NCI-H1417 treated with DMSO at 0.1 percent for 48 hours (cell line): ENCODE measurements at regions not wholly inside any gene's neighbourhood (a gene's known extent, or its start where the extent isn't known, plus 50 kb on each side); places are given as distances from the start of the nearest gene placed in this dataset.
A peak's percentile ranks its signal among the peaks of the same experiment; 100 is the strongest.

Source experiments
- DNase-seq: peaks from one replicate; lab custom pipeline; 2025; lab: John Stamatoyannopoulos, UW

DNA sequence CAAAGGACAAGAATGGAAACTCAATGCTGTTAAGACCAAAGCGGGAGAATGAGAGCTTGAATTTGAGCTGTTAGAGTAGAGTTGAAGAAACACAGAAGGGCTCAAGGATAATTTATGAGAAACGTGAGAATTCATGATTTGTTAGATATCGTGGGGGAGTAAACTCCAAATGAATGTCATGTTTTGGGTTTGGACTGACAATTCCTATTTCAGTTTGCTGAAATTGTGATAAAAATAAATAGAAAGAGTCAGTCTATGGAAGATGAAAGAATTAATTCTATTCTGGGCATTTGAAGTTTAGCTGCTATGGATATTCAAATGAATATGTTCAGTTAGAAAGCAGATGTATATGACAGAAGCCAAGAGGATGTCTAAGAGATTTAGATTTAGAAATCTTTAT, 723.4 kb upstream of the PIK3C3 start:
- no peak for DNase-seq

DNA sequence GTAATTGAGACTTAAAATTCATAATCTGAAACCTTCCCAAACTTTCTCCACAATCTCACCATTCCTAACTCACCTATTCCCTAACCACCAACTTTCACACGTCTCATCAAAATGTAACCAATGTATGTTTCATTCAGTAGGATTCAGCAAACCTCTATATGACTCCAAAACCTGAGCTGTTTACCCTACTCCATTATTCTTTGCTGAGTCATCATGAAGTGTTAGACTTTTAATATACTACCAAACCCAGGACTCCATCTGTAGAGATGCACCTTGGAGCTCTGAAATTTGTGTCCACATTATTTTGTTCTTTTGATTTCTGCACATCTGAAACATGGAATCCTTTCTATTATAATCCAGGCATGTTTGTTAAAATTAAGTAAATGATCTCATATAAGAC, 727.0 kb upstream of the PIK3C3 start:
- DNase-seq: no peak

DNA sequence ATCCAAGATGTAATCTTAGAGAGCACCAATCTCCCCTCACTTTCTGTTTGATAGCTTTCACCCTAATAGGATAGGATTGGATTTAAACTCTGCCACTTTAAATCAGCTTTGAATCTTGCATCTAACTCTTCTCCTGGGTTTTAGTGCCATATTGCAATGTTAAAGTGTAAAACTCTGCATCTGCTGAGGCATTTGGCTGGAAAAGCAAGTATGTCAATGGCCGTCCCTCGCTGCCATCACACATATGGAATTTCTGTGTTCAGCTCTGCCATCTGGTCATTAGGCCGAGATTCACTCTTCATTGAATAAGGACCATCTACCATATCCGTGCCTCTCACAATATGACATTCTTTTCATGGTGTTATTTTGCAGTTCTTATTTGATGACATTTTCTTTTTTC, 728.1 kb upstream of the PIK3C3 start:
- no peak for DNase-seq

DNA sequence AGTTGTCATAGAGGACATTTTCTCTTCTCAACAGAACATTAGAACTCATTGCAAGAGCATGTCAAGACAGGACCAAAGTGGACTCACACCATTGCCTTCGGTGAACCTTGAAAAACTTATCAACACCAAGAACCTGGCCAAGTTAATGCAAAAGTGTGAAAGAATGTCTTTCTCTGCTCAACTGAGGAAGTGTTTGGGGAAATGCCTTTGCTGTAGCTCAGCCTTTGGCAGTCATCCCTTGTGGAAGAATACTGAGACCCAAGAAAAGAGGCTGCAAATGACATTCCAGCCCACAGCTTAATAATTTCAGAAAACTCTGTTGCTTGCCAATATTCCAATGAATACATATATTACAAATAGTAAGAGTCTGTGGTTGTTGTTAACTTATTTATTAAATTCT, 728.8 kb upstream of the PIK3C3 start:
- no peak for DNase-seq

DNA sequence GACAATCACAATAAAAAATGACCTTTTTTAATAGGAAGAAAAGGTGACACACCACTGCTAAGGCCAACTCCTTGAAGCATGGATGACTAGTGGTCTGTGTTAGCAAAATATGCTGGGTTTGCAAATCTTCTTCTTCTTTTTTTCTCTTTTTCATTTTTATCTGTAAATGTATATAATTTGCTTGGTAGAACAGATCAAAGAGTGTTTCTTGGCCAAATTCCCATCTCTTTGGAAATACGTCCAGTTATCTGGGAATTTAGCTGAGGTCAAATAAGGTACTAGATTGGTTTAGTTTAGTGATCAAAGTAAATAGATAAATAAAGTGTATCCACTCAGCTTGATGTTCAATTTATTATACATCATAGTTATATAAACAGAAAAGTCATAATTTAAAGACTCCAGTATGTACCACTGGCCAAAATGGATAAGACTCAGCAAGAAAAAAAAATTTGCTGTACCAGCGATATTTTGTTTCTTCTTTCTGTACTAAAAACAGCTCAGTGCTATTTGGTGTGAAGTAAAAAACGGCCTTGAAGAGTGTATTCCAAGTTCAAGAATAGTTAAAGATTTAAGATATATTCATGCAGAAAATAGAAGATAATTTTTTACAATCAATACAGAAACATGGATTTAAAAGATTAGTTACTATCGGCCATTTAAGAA, 738.6 kb upstream of the PIK3C3 start:
- no peak for DNase-seq

DNA sequence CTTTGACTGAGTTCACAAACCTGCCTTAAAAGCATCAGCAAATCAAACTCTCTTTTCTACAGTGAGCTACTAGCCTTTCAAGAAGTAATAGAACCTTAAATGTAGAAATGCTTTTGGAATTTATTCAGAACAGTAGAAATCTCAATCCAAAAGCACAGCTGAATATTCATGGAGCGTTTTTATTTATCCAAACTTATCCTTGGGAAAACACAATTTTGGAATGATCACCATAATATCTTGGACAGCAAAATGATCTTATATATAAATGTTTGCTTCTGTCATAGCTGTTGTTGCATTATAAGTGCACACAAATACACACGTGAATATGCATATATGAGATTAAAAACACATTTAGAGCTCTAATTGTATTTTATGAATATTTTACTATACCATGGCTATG, 747.3 kb upstream of the PIK3C3 start:
- DNase-seq: no peak

DNA sequence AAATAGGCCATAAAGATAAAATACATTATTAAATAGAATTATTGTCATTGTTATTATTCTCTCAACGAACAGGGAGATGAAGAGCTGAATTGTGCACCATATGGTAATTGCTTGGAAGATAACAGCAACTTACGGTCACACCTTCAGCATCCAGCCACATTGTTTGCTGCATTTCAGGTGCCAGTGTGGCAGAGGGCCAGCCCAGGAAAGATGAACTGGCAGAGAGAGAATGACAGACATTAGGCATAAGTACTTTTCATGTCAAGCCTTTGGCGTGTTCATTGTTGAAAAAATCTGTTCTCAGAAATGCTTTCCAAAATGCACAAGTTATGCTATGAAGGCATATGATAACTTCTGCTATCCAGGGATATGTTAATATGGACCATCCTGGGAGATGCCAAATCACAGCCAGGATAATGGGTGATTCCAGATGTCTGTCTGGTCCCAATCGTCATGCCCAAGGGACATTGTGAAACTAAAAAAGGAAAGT, 748.6 kb upstream of the PIK3C3 start:
- no peak for DNase-seq

DNA sequence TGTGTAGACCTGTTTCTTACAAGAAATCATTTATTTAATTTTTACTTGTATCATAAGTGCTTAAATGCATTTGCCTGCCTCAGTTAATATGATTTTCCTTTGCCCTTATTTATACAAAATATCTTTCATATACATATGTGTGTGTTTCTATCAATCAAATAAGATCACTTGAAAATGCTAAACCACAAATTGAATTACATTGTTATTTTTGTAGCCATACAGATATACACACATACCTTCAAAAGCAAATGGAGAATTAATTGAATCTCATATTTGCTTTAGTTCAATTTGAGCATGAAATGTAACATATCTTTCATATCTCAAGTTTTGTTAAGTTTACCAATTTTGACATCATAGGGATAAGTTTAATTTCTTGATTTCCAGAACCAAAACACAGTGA, 755.8 kb upstream of the PIK3C3 start:
- DNase-seq: no peak

DNA sequence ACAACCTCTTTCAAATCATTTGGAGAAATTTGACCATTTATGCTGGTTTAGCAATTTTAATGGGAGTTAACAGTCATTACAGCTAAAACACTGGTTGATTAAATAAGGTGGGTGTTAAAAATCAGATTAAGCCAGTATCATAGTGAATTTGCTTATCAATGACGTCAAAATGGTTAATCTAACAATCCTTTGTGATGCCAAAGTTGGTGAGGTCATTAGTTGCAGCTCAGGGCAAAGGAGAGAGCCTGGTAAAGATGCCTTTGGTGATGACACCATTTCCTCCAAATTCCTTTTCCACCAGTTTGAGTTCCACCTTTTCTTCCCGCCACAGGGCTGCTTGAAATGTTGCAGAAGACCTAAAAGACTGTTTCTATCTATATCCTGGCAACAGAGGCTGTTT, 757.1 kb upstream of the PIK3C3 start:
- DNase-seq: no peak

DNA sequence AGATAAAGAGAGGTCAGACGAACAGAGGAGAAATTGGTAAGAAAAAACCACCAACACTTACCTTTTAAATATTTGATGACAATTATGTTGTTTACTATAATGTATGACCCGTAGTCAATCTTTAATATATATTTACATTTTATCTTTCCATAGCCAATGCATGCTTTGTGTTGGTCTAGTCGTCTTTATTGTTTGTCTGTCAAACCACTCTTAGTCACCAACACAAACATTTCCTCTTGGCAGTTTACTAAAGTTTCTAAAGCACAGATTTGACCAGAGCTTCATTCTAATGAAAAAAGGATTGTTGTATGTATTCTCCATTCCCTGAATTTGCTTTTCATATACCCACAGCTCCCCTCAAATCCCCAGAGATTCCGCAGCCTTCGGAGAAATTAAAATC, 784.7 kb upstream of the PIK3C3 start:
- no peak for DNase-seq

DNA sequence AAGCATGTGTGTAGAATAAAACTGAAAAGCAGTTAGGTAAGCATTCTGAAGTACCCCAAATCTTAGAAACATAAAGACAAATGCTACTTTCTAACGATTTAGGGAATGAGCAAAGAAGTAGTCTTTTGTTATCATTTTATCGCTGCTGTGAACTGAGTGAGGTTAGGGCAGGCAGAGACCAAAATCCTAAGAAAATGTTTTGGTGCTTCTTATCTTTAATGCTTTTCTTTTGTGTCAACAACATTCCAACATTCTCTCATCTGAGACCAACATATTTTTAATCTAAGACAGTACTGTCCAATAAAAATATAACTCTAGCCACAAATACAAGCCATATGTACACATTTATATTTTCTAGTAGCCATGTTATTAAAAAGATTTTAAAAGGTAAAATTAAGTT, 789.4 kb upstream of the PIK3C3 start:
- DNase-seq: no peak

DNA sequence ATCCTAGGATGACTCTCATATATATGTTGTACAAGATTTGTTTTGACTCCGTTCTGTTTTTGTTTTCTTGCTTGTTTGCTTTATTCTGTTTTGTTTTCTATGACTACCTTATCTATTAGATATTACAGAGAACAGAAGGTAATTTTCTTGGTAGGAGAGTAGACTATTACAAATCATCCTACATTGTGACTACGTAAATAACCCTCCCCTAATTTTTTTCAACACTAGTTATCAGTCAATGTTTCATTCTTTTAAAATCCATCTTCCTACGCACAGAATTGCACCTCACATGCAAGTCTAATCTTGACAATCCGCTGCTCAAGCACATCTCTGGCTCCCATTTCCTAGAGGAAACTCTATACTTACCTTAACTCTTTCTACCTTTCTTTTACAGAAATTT, 792.3 kb upstream of the PIK3C3 start:
- DNase-seq: no peak

DNA sequence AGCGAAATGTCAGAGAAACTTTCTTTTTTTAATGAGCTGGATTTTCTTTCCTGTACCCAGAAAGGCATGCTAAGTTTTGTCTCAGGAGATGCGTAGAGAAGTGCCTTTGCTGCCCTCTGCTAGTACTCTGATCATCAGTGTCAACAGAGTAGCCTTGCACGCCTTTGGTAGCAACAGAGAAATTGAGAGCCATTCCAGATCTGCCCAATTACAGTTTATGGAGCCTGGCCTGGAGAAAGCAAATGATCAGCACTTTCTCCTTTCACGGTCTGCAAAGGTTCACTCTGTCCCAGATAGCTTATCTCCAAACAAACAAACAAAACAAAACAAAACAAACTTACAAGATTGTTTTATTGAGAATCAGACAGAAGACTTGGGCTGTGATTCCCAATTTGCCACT, 792.8 kb upstream of the PIK3C3 start:
- DNase-seq: no peak

DNA sequence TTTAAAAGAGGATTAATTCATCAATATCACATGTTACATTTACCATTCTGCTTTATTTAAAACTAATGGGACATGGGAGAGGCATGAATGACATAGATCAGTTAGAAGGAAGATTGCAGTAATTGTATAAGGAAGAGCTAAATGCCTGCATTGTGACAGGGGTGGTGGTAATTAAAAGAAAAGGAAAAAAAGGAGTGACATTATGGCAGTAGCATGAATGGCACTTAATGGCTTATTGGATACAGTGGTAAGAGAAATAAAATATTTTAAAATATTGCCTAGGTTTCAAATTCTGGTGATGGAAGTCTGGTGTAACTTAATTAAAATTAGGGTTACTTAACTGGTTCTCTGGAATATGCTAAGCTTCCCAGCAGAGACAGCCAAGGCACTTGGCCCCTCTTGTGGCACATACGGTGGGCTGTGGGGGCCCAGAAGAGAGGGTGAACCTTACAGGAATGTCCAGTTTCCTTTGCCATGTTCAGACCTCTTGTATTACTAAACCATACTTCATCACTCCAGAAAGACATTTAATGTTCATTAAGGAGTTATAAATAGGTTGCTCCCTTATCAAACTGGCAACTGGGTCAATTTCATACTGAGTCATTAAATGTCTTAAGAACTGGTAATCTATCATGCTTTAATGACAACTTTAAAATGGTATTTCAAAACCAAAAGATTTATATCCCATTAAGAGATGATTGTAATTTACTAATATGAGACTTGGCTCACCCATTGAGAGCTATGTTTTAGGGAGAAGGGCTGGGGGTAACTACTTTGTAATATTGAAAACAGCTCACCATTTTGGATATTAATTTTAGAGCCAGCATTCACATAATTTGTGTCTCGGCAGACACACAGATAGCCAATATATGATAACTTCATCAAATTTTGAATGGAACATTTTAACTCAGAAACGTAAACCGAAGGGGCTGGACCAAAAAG, 798.9 kb upstream of the PIK3C3 start:
- DNase-seq: no peak

DNA sequence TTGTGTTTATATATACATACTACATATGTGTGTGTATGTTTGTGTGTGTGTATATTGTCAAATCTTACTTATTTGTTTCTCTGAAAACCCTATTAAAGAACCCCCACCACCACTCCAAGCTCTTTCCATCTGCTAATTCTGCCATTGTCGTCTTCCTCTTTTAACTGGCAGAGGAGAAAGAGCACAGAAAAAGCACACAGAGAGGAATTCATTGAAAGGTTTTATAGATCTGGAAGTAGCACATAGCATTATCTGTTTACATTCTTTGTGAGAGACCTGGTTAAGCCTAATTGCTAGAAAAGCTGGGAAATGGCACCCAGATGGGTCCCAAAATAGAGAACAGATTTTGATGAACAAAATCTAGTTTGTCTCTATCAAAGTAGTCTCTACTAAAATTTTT, 800.0 kb upstream of the PIK3C3 start:
- no peak for DNase-seq

DNA sequence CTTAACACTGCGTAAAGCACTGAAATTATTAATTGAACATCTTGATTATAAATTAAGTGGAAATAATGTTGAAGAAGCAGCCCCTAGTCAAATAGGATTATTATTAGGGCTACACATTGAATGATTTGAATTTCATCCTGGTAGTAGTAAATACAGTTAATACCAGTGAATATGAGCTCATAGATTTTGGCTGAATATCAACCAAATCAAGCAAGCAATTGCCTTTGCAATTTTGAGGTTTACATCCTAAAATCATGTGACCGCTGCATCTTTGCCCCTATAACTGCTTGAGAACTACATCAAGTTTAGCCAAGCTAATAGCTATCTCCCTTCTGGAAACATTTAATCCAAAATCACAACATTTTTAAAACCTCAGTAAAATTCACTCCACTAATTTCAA, 801.2 kb upstream of the PIK3C3 start:
- no peak for DNase-seq

DNA sequence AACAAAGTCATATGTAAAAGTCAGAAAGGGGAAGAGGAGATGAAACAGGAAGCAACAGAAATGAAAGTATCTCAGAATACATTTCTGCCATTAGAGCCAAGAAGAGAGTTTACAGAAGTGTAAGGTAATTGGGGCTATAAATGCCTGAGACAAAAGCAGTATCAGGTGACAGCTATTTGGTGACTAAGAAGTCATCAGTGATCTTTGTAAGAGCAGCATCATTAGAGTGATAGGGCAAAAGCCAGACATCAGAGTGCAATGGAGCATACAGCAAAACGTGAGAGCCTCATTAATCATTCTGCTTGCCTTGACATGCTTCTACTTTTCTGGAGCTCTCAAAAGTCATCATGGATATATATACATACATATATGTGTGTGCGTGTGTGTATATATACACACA, 804.7 kb upstream of the PIK3C3 start:
- peak; percentile 84 for DNase-seq

DNA sequence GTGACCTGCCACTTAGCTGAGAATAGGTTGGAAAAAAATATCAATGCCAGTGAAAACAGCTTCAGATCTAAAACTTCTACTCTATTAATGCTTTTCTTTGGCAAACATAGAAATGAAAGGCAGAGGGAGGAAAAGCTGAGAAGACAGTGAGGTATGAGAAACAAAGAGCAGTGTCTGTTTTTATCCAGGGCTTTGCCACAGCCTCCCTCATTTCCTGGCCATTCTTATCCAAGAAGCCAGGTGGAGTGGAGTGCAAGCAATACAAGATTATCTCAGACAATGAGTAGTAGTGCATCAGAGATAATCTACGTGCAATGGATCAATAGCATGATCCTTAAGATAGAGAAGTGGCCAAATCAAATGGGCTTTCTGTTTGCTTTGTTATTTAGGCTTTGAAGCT, 808.7 kb upstream of the PIK3C3 start:
- no peak for DNase-seq

DNA sequence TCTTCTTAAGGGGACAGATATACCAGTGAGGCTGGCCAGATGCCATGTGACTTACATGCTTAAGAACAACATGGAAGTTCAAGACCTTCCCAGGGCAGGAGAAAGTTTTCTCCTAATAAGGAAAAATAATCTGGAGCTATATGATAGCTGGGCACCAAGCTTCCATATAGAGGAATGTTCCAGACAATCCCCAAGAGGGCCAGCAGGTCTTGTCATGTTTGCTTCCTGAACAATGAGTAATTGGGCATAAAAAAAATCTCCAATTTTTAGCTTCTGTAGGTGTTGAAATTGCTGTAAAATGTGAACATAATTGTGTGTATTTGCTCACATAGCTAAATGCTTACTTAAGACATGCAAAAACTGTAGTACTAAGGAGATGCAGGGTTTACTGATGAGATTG, 809.5 kb upstream of the PIK3C3 start:
- no peak for DNase-seq

DNA sequence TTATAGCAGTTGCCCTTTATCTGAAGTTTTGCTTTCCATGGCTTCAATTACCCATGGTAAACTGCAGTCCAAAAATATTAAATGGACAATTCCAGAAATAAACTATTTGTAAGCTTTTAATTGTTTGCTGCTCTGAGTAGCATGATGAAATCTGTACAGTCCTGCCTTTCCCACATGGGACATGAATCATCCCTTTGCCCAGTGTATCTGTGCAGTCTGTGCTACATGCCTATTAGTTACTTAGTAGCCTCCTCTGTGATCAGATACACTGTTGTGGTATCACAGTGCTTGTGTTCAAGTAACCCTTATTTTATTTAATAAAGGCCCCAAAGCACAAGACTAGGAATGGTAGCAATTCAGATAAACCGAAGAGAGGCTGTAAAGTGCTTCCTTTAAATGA, 810.6 kb upstream of the PIK3C3 start:
- no peak for DNase-seq

DNA sequence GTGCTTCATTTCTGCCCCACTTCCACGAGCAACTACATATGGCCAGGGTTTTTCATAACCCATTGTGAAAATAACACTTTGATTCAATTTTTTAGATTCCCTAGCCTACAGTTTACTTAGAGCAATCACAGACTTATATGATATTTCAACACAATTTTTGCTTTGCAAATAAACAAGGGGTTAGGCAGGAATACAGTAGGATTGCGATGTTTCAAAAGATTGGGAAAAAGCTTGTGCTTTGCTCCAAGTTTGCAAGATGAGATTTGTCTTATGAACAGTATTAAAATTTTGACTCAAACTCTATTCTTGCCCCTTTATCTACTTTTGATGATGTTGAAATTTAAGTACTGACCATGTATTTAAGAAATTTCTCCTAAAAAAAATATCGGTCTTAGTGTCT, 814.5 kb upstream of the PIK3C3 start:
- no peak for DNase-seq

DNA sequence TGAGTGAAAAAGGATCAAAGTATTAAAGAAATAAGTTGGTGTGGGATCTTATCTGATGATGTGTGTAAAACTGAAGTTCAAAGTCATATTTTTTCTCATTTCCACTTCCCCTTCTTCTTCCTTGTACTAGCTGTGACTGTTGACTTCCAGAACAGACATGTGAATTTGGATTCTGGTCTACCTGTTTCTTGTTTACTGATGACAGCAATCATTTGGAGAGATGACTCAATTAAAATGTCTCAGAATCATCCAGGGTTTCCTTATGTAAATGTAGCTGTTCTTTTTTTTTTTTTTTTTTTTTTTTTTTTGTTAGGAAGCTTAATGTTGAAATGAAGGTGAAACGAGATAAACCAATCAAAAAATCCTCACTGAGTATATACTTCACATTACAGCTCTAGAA, 819.9 kb upstream of the PIK3C3 start:
- no peak for DNase-seq

DNA sequence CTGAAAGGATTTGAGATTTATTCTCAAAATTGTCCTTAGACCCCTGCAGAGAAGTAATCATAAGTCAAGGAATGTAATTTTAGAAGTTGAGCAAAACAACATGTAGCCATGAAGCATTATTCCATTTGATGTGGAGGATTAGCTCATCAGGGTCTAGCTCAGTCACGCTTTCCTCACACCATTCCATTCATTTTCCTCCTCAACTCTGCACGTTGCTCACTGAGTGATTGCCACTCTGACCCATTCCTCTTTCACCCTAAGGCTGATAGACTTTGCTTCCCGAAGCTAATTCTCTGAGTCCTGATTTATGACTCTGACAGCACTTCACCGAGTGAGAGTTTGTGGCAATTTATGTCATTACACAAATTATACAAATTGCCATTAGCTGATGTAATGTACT, 820.6 kb upstream of the PIK3C3 start:
- peak; percentile 33 for DNase-seq

DNA sequence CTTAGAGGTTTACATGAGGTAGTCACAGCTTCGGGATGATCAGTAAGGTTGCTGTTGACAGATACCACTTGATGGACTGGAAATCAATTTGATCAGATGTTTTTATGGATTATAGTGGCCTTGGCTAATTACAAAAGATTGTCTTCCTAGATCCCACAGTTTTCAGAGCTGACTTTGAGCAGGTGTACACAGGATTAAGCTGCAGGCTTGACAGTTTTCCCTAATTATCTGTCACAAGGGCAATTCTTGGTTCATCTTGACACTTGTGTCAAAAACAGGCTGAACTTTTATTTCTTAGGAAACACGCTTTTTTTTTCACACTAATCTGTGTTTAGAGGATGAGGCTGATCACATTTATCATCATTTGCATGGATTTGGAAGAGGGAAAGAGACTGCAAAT, 824.0 kb upstream of the PIK3C3 start:
- no peak for DNase-seq
